H1 (cell line): ENCODE measurements at regions not wholly inside any gene's neighbourhood (a gene's known extent, or its start where the extent isn't known, plus 50 kb on each side); places are given as distances from the start of the nearest gene placed in this dataset.

Experiments used
- CTCF ChIA-PET: fragments of 300-600 bp; sonication (Branson Sonifier 250); formaldehyde crosslinking; loops from one replicate; lab custom pipeline; 2021; ENCODE audit not compliant: partially characterized antibody; lab: Charles Lee
- POLR2A ChIA-PET: fragments of 300-600 bp; sonication (Branson Sonifier 250); formaldehyde crosslinking; loops from one replicate; lab custom pipeline; 2021; ENCODE audit warnings: inconsistent platforms; ENCODE audit not compliant: partially characterized antibody; lab: Charles Lee
- DNase-seq, 2 experiments: peaks; one replicate each; pipeline versions ENCODE4 v3.0.0 to v3.0.0-alpha.2; 2010 to 2022; ENCODE audit warnings: low spot score in 2 of 2, low read depth in 1 of 2, mixed read lengths in 1 of 2
- FAIRE-seq: peaks from 2 replicates; lab custom pipeline; 2011; peaks lifted over from hg19 to GRCh38; lab: Jason Lieb, UNC
- H2AFZ ChIP-seq: 2 replicates; pipeline ENCODE4 v1.8.1; 2012; ENCODE audit warnings: low read length, inconsistent platforms
- H2AK5ac ChIP-seq: 2 replicates; pipeline ENCODE4 v1.6.1; 2013; ENCODE audit warnings: low read depth, low read length
- H2BK120ac ChIP-seq: replicated peaks from 2 replicates; pipeline ENCODE3; 2013; ENCODE audit warnings: low read depth, low read length, inconsistent platforms
- H2BK12ac ChIP-seq: 2 replicates; pipeline ENCODE4 v1.6.1; 2013; ENCODE audit warnings: low read depth, low read length
- H2BK15ac ChIP-seq: 2 replicates; pipeline ENCODE4 v1.6.1; 2013; ENCODE audit warnings: low read length
- H2BK20ac ChIP-seq: 2 replicates; pipeline ENCODE4 v1.6.1; 2013; ENCODE audit warnings: low read length
- H2BK5ac ChIP-seq: 2 replicates; pipeline ENCODE4 v1.6.1; 2013; ENCODE audit warnings: low read depth, low read length
- H3K14ac ChIP-seq: 2 replicates; pipeline ENCODE4 v1.6.1; 2013; ENCODE audit warnings: inconsistent platforms; ENCODE audit not compliant: insufficient read length
- H3K18ac ChIP-seq: 2 replicates; pipeline ENCODE4 v1.6.1; 2013; ENCODE audit warnings: low read length; ENCODE audit errors: extremely low read depth
- H3K23ac ChIP-seq: 2 replicates; pipeline ENCODE4 v1.6.1; 2013; ENCODE audit warnings: inconsistent platforms; ENCODE audit not compliant: insufficient read length
- H3K23me2 ChIP-seq: 2 replicates; pipeline ENCODE4 v1.6.1; 2013; ENCODE audit warnings: low read depth, low read length
- H3K27ac ChIP-seq: 2 replicates; pipeline ENCODE4 v1.6.1; 2011; ENCODE audit warnings: low read depth, low read length, inconsistent platforms
- H3K27me3 ChIP-seq, 4 experiments: replicated peaks in 1 of 4; 1 replicate in 1 of 4; 2 replicates in 3 of 4; pipeline versions ENCODE4 v1.6.1 to v1.8.1; 2011 to 2013; ENCODE audit warnings: low read length in 3 of 4, mild to moderate bottlenecking in 3 of 4, inconsistent platforms in 2 of 4, mixed read lengths in 2 of 4, moderate library complexity in 1 of 4; ENCODE audit not compliant: control insufficient read depth in 3 of 4, insufficient read depth in 3 of 4; ENCODE audit errors: extremely low read depth in 1 of 4
- H3K36me3 ChIP-seq, 4 experiments: 2 replicates each; pipeline versions ENCODE4 v1.6.1 to v1.8.1; 2011 to 2013; ENCODE audit warnings: mild to moderate bottlenecking in 4 of 4, low read length in 3 of 4, moderate library complexity in 2 of 4, control low read depth in 1 of 4, inconsistent platforms in 1 of 4; ENCODE audit not compliant: insufficient read depth in 4 of 4, control insufficient read depth in 2 of 4
- H3K4ac ChIP-seq: replicated peaks from 2 replicates; pipeline ENCODE3; 2013; ENCODE audit warnings: low read length, low read depth, mixed read lengths, inconsistent platforms; ENCODE audit not compliant: insufficient read length
- H3K4me1 ChIP-seq, 4 experiments: replicated peaks in 1 of 4; 1 replicate in 1 of 4; 2 replicates in 3 of 4; pipeline versions ENCODE4 v1.6.1 to v1.8.1; 2011 to 2013; ENCODE audit warnings: low read length in 3 of 4, inconsistent platforms in 2 of 4, mixed read lengths in 1 of 4; ENCODE audit not compliant: insufficient read depth in 4 of 4, control insufficient read depth in 3 of 4
- H3K4me2 ChIP-seq, 2 experiments: 2 replicates each; pipeline versions ENCODE4 v1.6.1 to v1.8.1; 2011 to 2013; ENCODE audit warnings: low read depth in 2 of 2, low read length in 2 of 2, control low read depth in 1 of 2, inconsistent platforms in 1 of 2, mild to moderate bottlenecking in 1 of 2; ENCODE audit not compliant: insufficient read depth in 1 of 2
- H3K4me3 ChIP-seq, 4 experiments: fragments of 200-600, 300-600 bp in 1 of 4; sonication (generic), shearing (Covaris generic), sonication (Bioruptor Twin) in 1 of 4; 2 replicates each; pipeline versions ENCODE4 v1.5.1 to v1.8.1; 2011 to 2016; ENCODE audit warnings: low read length in 4 of 4, low read depth in 3 of 4, control low read depth in 2 of 4, inconsistent platforms in 2 of 4, mild to moderate bottlenecking in 2 of 4, mixed read lengths in 1 of 4, moderate library complexity in 1 of 4; ENCODE audit not compliant: insufficient read depth in 2 of 4; ENCODE audit errors: extremely low read depth in 1 of 4
- H3K56ac ChIP-seq: replicated peaks from 2 replicates; pipeline ENCODE3; 2013; ENCODE audit warnings: low read depth, mild to moderate bottlenecking, mixed read lengths, low read length, inconsistent platforms; ENCODE audit not compliant: insufficient read length
- H3K79me1 ChIP-seq: 2 replicates; pipeline ENCODE4 v1.6.1; 2013; ENCODE audit warnings: low read depth, low read length, control low read depth
- H3K79me2 ChIP-seq, 2 experiments: 2 replicates each; pipeline versions ENCODE4 v1.6.1 to v1.8.1; 2012 to 2013; ENCODE audit warnings: low read length in 2 of 2, mild to moderate bottlenecking in 2 of 2, inconsistent platforms in 1 of 2; ENCODE audit not compliant: insufficient read depth in 2 of 2, control insufficient read depth in 1 of 2
- H3K9ac ChIP-seq, 4 experiments: replicated peaks in 1 of 4; 1 replicate in 1 of 4; 2 replicates in 3 of 4; pipeline versions ENCODE4 v1.6.1 to v1.8.1; 2011 to 2013; ENCODE audit warnings: low read depth in 3 of 4, low read length in 3 of 4, control low read depth in 2 of 4, mild to moderate bottlenecking in 2 of 4, moderate library complexity in 2 of 4, inconsistent platforms in 1 of 4; ENCODE audit errors: extremely low read depth in 1 of 4
- H3K9me3 ChIP-seq, 2 experiments: 2 replicates each; pipeline versions ENCODE4 v1.6.1 to v1.8.1; 2012 to 2013; ENCODE audit warnings: mild to moderate bottlenecking in 2 of 2, moderate library complexity in 2 of 2, control low read depth in 1 of 2, inconsistent platforms in 1 of 2, low read depth in 1 of 2, low read length in 1 of 2, mixed read lengths in 1 of 2; ENCODE audit not compliant: insufficient read depth in 2 of 2
- H4K20me1 ChIP-seq, 2 experiments: replicated peaks in 1 of 2; 2 replicates each; pipeline versions ENCODE3 to v1.8.1; 2011 to 2013; ENCODE audit warnings: inconsistent platforms in 2 of 2, low read length in 2 of 2, mild to moderate bottlenecking in 1 of 2; ENCODE audit not compliant: insufficient read depth in 2 of 2, control insufficient read depth in 1 of 2
- H4K5ac ChIP-seq: 2 replicates; pipeline ENCODE4 v1.6.1; 2013; ENCODE audit warnings: low read length, low read depth, mixed read lengths, inconsistent platforms; ENCODE audit not compliant: insufficient read length
- H4K8ac ChIP-seq: 2 replicates; pipeline ENCODE4 v1.8.0; 2013; ENCODE audit warnings: mild to moderate bottlenecking, moderate library complexity, low read length, inconsistent platforms; ENCODE audit not compliant: insufficient read depth; ENCODE audit errors: extremely low read depth
- H4K91ac ChIP-seq: replicated peaks from 2 replicates; pipeline ENCODE3; 2013; ENCODE audit warnings: low read length, mixed read lengths, inconsistent platforms; ENCODE audit not compliant: insufficient read length
- GTF2F1 ChIP-seq: IDR thresholded peaks from 2 replicates; pipeline ENCODE4 v1.6.1; 2012; ENCODE audit warnings: low read depth, low read length, improper control_type of control experiment, borderline replicate concordance
- WGBS, 2 experiments: shearing (Covaris generic) in 1 of 2; methylation state at CpG; one replicate each; pipeline versions ENCODE4 v1.1.6 to v1.1.7; 2013 to 2015; ENCODE audit warnings: low lambda C conversion rate in 2 of 2, mixed read lengths in 2 of 2, inconsistent platforms in 1 of 2, low coverage in 1 of 2, missing lambda C conversion rate in 1 of 2; ENCODE audit not compliant: insufficient replicate concordance in 2 of 2, insufficient coverage in 1 of 2, insufficient read length in 1 of 2; ENCODE audit errors: extremely low coverage in 1 of 2, missing lambda C conversion rate in 1 of 2; 5-methylcytosine and 5-hydroxymethylcytosine counted together
- TF ChIP-seq, protein P1 (sequence below): IDR thresholded peaks from 2 replicates; pipeline ENCODE4 v1.6.1; 2012; ENCODE audit warnings: inconsistent platforms

DNA sequence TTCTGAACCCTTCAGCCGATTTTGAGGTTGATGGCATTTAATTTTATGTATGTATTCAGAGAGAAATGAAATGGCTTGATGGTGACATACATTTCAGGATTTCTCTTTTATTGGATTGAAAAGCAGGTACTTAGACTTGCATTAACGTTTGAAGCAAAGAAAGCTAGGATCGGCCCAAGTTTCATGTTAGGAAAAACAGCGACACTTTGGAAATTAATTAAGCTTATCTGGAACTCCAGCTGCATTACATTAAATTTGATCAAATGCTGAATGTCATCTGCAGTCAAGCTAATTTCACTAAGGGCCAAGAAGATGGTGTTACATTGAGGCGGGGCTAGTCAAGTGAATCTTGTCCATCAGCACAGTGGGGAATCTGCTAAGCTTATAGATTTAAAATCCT lies 441.8 kb downstream of the IRS1 start:
- Histone ChIP-seq H3K4me2 (no peak overlapping the region), H2BK20ac (no peak overlapping the region), H3K23ac (no peak overlapping the region), H3K79me2 (no peaks in the 10 kb centered on the region), H3K9ac (no peak overlapping the region), H2AFZ (no peak overlapping the region), H3K36me3 (no peaks in the 10 kb centered on the region), H3K14ac (no peak overlapping the region), H3K9me3 (no peaks in the 10 kb centered on the region), H3K23me2 (peaks cover 2% of the 10 kb centered on the region; the same call in 1 of the 2 replicates), H2AK5ac (no peak overlapping the region), H4K8ac (no peak overlapping the region), H3K4me3 (no peak overlapping the region), H4K5ac (no peak overlapping the region), H3K18ac (no peak overlapping the region), H3K56ac (no peak overlapping the region), H3K4ac (no peak overlapping the region), H3K79me1 (no peaks in the 10 kb centered on the region), H3K27ac (no peak overlapping the region), H4K20me1 (no peaks in the 10 kb centered on the region), H2BK5ac (no peak overlapping the region), H2BK12ac (no peak overlapping the region), H3K4me1 (no peaks in the 10 kb centered on the region), H4K91ac (no peak overlapping the region), H3K27me3 (no peaks in the 10 kb centered on the region)
- POLR2A ChIA-PET, result no interaction called here
- 89% methylated on average over 5 of the region's 5 CpGs; no CpG with 5 or more reads in 1 of the 2 experiments for WGBS, 2 experiments
- CTCF ChIA-PET, result no interaction called here
- no peak for DNase-seq
- no peak for FAIRE-seq
- TF ChIP-seq GTF2F1, result no peak
- TF ChIP-seq, protein P1, sequence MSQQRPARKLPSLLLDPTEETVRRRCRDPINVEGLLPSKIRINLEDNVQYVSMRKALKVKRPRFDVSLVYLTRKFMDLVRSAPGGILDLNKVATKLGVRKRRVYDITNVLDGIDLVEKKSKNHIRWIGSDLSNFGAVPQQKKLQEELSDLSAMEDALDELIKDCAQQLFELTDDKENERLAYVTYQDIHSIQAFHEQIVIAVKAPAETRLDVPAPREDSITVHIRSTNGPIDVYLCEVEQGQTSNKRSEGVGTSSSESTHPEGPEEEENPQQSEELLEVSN, result no peak
- TF ChIP-seq, all 59 proteins: peak for 0
- Histone ChIP-seq H2BK15ac (no peak overlapping the region), H2BK120ac (no peak overlapping the region)
